ENCODE measurements at regions not wholly inside any gene's neighbourhood (a gene's known extent, or its start where the extent isn't known, plus 50 kb on each side); places are given as distances from the start of the nearest gene placed in this dataset.

GRCh38 chr13:32938907-32939306 lies 77.3 kb upstream of the KL start:
- TF ChIP-seq GABPA (IDR thresholded peaks at IDR 0.05; ENCODE audit: low read depth, low read length): no peak
- TF ChIP-seq GABPA (CRISPR knock-in tag; IDR thresholded peaks at IDR 0.05; ENCODE audit: low read depth): no peak
- TF ChIP-seq ZFX (CRISPR knock-in tag; IDR thresholded peaks at IDR 0.05; ENCODE audit: low read depth): no peak
- no peak for TF ChIP-seq NONO (IDR thresholded peaks at IDR 0.05)
- no peak for TF ChIP-seq NONO (CRISPR knock-in tag; conservative IDR thresholded peaks at IDR 0.05)
- no peak for TF ChIP-seq SPEN (CRISPR knock-in tag; IDR thresholded peaks at IDR 0.05; ENCODE audit: low read depth)

Data from HepG2 (cell line).